ENCODE measurements at regions not wholly inside any gene's neighbourhood (a gene's known extent, or its start where the extent isn't known, plus 50 kb on each side); places are given as distances from the start of the nearest gene placed in this dataset.

DNA sequence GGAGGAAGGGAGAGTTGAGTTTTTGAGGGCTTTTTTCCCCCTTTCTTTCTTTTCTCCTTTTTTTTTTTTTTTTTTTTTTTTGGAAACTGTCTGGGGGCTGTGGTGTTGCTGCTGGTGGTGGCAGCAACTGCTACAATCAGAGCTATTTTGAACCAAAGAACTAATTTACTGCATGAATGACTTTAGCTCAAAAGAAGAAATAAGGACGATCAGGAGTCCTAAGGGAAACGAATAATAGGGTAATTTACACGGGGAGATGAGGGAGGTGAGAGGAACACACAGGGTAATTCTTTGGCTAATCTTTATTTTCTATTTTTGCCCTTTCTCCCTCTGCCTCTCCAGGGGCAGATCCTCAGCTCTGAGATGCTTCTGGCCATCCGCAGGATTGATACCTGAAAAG, 119.8 kb downstream of the TMEM132E start:
- no peak for DNase-seq

DNA sequence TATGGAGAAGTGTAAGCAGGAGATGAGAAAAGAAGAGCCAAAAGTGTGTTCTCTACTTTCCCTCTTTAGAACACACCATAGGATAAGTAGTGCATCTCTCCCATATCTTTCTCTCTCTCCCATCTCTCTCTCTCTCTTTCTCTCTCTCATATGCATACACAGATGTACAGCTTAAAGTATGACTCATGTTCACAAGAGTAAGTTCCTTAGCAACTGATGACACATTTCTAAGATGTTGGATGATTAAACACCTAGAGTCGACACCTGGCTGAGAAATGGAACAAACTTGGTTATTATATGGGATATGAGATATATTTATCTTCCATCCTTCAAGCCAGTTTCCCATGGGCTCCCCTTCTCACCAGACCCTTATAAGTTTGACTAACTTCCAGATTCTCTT, 113.5 kb downstream of the TMEM132E start:
- DNase-seq: no peak
